ENCODE measurements at regions not wholly inside any gene's neighbourhood (a gene's known extent, or its start where the extent isn't known, plus 50 kb on each side); places are given as distances from the start of the nearest gene placed in this dataset.

- TF ChIP-seq ZFP30 (CRISPR knock-in tag; IDR thresholded peaks at IDR 0.05) = no peak
- TF ChIP-seq ESRRG (CRISPR knock-in tag; IDR thresholded peaks at IDR 0.05) = no peak
- no peak for TF ChIP-seq GLIS3 (CRISPR knock-in tag; IDR thresholded peaks at IDR 0.05)
- TF ChIP-seq RARB (CRISPR knock-in tag; IDR thresholded peaks at IDR 0.05) = no peak
- no peak for TF ChIP-seq ZFP3 (CRISPR knock-in tag; IDR thresholded peaks at IDR 0.05)
- no peak for TF ChIP-seq CSRNP3 (CRISPR knock-in tag; IDR thresholded peaks at IDR 0.05)
- TF ChIP-seq TOX (CRISPR knock-in tag; IDR thresholded peaks at IDR 0.05; ENCODE audit: borderline replicate concordance) = no peak
- TF ChIP-seq TCF4 (CRISPR knock-in tag; IDR thresholded peaks at IDR 0.05; ENCODE audit: borderline replicate concordance) = no peak
- no peak for TF ChIP-seq ZNF8 (CRISPR knock-in tag; IDR thresholded peaks at IDR 0.05)
- no peak for TF ChIP-seq CREB5 (CRISPR knock-in tag; IDR thresholded peaks at IDR 0.05; ENCODE audit: low read depth)
- no peak for TF ChIP-seq ISL1 (CRISPR knock-in tag; IDR thresholded peaks at IDR 0.05)
Observed at GRCh38 chr12:107318806-107319532, 225.6 kb upstream of the CRY1 start.
